IMR-90 (cell line): ENCODE measurements at regions not wholly inside any gene's neighbourhood (a gene's known extent, or its start where the extent isn't known, plus 50 kb on each side); places are given as distances from the start of the nearest gene placed in this dataset.

Experiments
- ATAC-seq: fragments of 200-7000 bp; cut with Tn5 transposase; 2 replicates; pipeline ENCODE4 v1.9.1; 2020; ENCODE audit warnings: low read depth, mild to moderate bottlenecking, moderate library complexity
- BruUV-seq: library from RNA; stranded (reverse); fragments of 400-500 nt; replicated peaks from 2 replicates; lab custom pipeline; 2021; lab: Mats Ljungman, UMichigan
- CTCF ChIA-PET: fragments of 300-600 bp; formaldehyde crosslinking; extraction: SDS; loops from one replicate; lab custom pipeline; 2021; ENCODE audit warnings: antibody characterized with exemption; lab: Yijun Ruan, JAX
- POLR2A ChIA-PET: fragments of 300-600 bp; sonication (Branson Sonifier 250); formaldehyde crosslinking; loops from one replicate; lab custom pipeline; 2022; ENCODE audit warnings: antibody characterized with exemption; ENCODE audit not compliant: unreplicated experiment; lab: Charles Lee
- DNase-seq: peaks from one replicate; pipeline ENCODE4 v3.0.0; 2013
- H2AFZ ChIP-seq: replicated peaks from 2 replicates; pipeline ENCODE3; 2013; ENCODE audit warnings: low read length, mild to moderate bottlenecking; ENCODE audit not compliant: poor library complexity
- H2AK5ac ChIP-seq: 2 replicates; pipeline ENCODE4 v1.6.1; 2013; ENCODE audit warnings: low read depth, low read length, inconsistent platforms
- H2AK9ac ChIP-seq: replicated peaks from 2 replicates; pipeline ENCODE3; 2013; ENCODE audit warnings: mild to moderate bottlenecking, low read depth, low read length, moderate library complexity; ENCODE audit not compliant: poor library complexity
- H2BK120ac ChIP-seq: 2 replicates; pipeline ENCODE4 v1.6.1; 2013; ENCODE audit warnings: low read depth, low read length, inconsistent platforms
- H2BK15ac ChIP-seq: 3 replicates; pipeline ENCODE4 v1.6.1; 2013; ENCODE audit warnings: low read depth, low read length, inconsistent platforms
- H2BK20ac ChIP-seq: 2 replicates; pipeline ENCODE4 v1.6.1; 2013; ENCODE audit warnings: low read depth, mild to moderate bottlenecking, inconsistent platforms, low read length, moderate library complexity
- H2BK5ac ChIP-seq: 2 replicates; pipeline ENCODE4 v1.6.1; 2013; ENCODE audit warnings: mild to moderate bottlenecking, low read depth, low read length, inconsistent platforms; ENCODE audit not compliant: poor library complexity, severe bottlenecking
- H3K14ac ChIP-seq: replicated peaks from 2 replicates; pipeline ENCODE4 v1.6.1; 2013; ENCODE audit warnings: low read depth, low read length, inconsistent platforms
- H3K18ac ChIP-seq: 2 replicates; pipeline ENCODE4 v1.6.1; 2013; ENCODE audit warnings: low read depth, low read length, control low read depth
- H3K23ac ChIP-seq: 2 replicates; pipeline ENCODE4 v1.6.1; 2013; ENCODE audit warnings: low read depth, low read length, inconsistent platforms
- H3K27ac ChIP-seq: 2 replicates; pipeline ENCODE4 v1.5.1; 2013; ENCODE audit warnings: mild to moderate bottlenecking, control low read depth, low read length; ENCODE audit not compliant: insufficient read depth
- H3K27me3 ChIP-seq: 2 replicates; pipeline ENCODE4 v1.6.1; 2013; ENCODE audit warnings: low read length; ENCODE audit not compliant: control insufficient read depth, insufficient read depth
- H3K36me3 ChIP-seq: 2 replicates; pipeline ENCODE4 v1.6.1; 2013; ENCODE audit warnings: low read length, mixed read lengths; ENCODE audit not compliant: control insufficient read depth, insufficient read depth
- H3K4ac ChIP-seq: 2 replicates; pipeline ENCODE4 v1.6.1; 2013; ENCODE audit warnings: low read depth, low read length, inconsistent platforms
- H3K4me1 ChIP-seq: 2 replicates; pipeline ENCODE4 v1.6.1; 2013; ENCODE audit warnings: low read length, mixed read lengths; ENCODE audit not compliant: control insufficient read depth, insufficient read depth
- H3K4me2 ChIP-seq: 2 replicates; pipeline ENCODE4 v1.6.1; 2013; ENCODE audit warnings: low read depth, mild to moderate bottlenecking, control low read depth, low read length, moderate library complexity
- H3K4me3 ChIP-seq: 2 replicates; pipeline ENCODE4 v1.5.1; 2013; ENCODE audit warnings: low read depth, mild to moderate bottlenecking, control low read depth, low read length, moderate library complexity; ENCODE audit not compliant: insufficient read depth
- H3K56ac ChIP-seq: 2 replicates; pipeline ENCODE4 v1.6.1; 2013; ENCODE audit warnings: low read length, inconsistent platforms; ENCODE audit not compliant: insufficient read depth; ENCODE audit errors: extremely low read depth
- H3K79me1 ChIP-seq, 2 experiments: 2 replicates each; pipeline ENCODE4 v1.6.1; 2013; ENCODE audit warnings: low read length in 2 of 2, inconsistent platforms in 1 of 2, low read depth in 1 of 2
- H3K9ac ChIP-seq: 2 replicates; pipeline ENCODE4 v1.6.1; 2013; ENCODE audit warnings: low read depth, low read length, control low read depth
- H3K9me1 ChIP-seq: 2 replicates; pipeline ENCODE4 v1.6.1; 2013; ENCODE audit warnings: low read length, inconsistent platforms; ENCODE audit not compliant: insufficient read depth
- H3K9me3 ChIP-seq: 2 replicates; pipeline ENCODE4 v1.6.1; 2013; ENCODE audit warnings: low read length; ENCODE audit not compliant: control insufficient read depth, insufficient read depth
- H4K20me1 ChIP-seq: 2 replicates; pipeline ENCODE4 v1.6.1; 2013; ENCODE audit warnings: low read length, inconsistent platforms; ENCODE audit not compliant: insufficient read depth
- H4K5ac ChIP-seq: 2 replicates; pipeline ENCODE4 v1.6.1; 2013; ENCODE audit warnings: mild to moderate bottlenecking, low read depth, low read length, control low read depth
- H4K8ac ChIP-seq, 2 experiments: 2 replicates each; pipeline ENCODE4 v1.6.1; 2013; ENCODE audit warnings: low read depth in 2 of 2, low read length in 2 of 2, control low read depth in 1 of 2, inconsistent platforms in 1 of 2
- H4K91ac ChIP-seq: 2 replicates; pipeline ENCODE4 v1.6.1; 2013; ENCODE audit warnings: low read depth, low read length, inconsistent platforms; ENCODE audit not compliant: insufficient read depth
- BHLHE40 ChIP-seq: fragments of 150-350 bp; IDR thresholded peaks from 2 replicates; pipeline ENCODE4 v1.6.1; 2016; ENCODE audit warnings: mild to moderate bottlenecking, low read depth, low read length
- MAFK ChIP-seq: IDR thresholded peaks from 2 replicates; pipeline ENCODE4 v1.6.1; 2012; ENCODE audit warnings: low read depth, low read length, improper control_type of control experiment
- MAZ ChIP-seq: IDR thresholded peaks from 2 replicates; pipeline ENCODE4 v1.6.1; 2012; ENCODE audit warnings: low read depth, mild to moderate bottlenecking, low read length, improper control_type of control experiment, moderate library complexity, borderline replicate concordance
- MXI1 ChIP-seq: IDR thresholded peaks from 2 replicates; pipeline ENCODE4 v1.6.1; 2012; ENCODE audit warnings: low read depth, mild to moderate bottlenecking, low read length, moderate library complexity, borderline replicate concordance
- RCOR1 ChIP-seq: IDR thresholded peaks from 2 replicates; pipeline ENCODE4 v1.6.1; 2012; ENCODE audit warnings: mild to moderate bottlenecking, low read length, improper control_type of control experiment; ENCODE audit not compliant: insufficient replicate concordance
- RFX5 ChIP-seq: IDR thresholded peaks from 2 replicates; pipeline ENCODE4 v1.8.0; 2012; ENCODE audit warnings: low read depth, mild to moderate bottlenecking, low read length, moderate library complexity
- dilution Hi-C: fragments of 300-500 bp; cut with HindIII; formaldehyde crosslinking; loops from one replicate; pipeline ENCODE4 v1.14.3; 2018; ENCODE audit warnings: low sequenced_read_pairs; ENCODE audit not compliant: unreplicated experiment
- in situ Hi-C: fragments of 300-500 bp; cut with MboI; formaldehyde crosslinking; loops from 3 replicates; pipeline ENCODE4 v1.14.3; 2019; ENCODE audit warnings: low sequenced_read_pairs, inconsistent platforms, mixed read lengths
- intact Hi-C: fragments of 100-400 bp; cut with micrococcal nuclease; formaldehyde crosslinking; loops from 2 replicates; pipeline ENCODE4 v1.10.0; 2022

DNA sequence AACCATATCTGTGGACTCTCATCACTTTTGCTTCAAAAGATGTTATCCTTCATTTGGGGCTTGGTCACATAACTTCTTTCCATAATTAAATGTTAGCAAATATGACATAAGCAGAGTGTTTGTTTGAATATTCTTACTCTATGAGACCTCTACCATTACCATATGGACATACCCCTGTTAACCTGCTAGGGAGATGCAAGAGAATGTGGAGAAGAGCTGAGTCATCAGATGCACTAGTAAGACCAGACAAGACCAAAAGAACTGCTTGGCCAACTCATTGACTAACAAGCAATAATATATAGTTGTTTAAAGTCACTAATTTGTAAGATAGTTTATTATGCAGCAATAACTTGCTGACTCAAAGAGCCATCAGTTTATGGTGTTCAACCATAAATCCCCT is 652.9 kb downstream of the SMARCA1 start:
- Histone ChIP-seq H3K4me2 (no peak overlapping the region), H3K36me3 (no peaks in the 10 kb centered on the region), H3K79me1 (no peaks in the 10 kb centered on the region), H3K9me1 (no peaks in the 10 kb centered on the region), H3K56ac (no peak overlapping the region), H3K18ac (no peak overlapping the region), H2AFZ (no peak overlapping the region), H4K91ac (no peak overlapping the region), H3K27ac (no peak overlapping the region), H4K20me1 (no peaks in the 10 kb centered on the region), H2BK15ac (no peak overlapping the region), H2BK5ac (no peak overlapping the region), H3K9ac (no peak overlapping the region), H3K9me3 (no peaks in the 10 kb centered on the region), H3K14ac (no peak overlapping the region), H3K27me3 (no peaks in the 10 kb centered on the region), H2AK5ac (no peak overlapping the region), H4K5ac (no peak overlapping the region), H3K4me3 (no peak overlapping the region), H4K8ac (no peak overlapping the region), H2AK9ac (no peak overlapping the region), H3K4ac (no peak overlapping the region), H3K4me1 (no peaks in the 10 kb centered on the region), H3K23ac (no peak overlapping the region), H2BK20ac (no peak overlapping the region), H2BK120ac (no peak overlapping the region)
- no peak for DNase-seq
- dilution Hi-C loops (no loop called here), intact Hi-C loops (no loop called here), in situ Hi-C loops (no loop called here)
- no TSS peak for BruUV-seq
- no peak for TF ChIP-seq RCOR1
- TF ChIP-seq MAFK: 0 out of 2 replicates have a peak, but pooled peaks have one; percentile 33
- no peak for TF ChIP-seq BHLHE40
- no peak for TF ChIP-seq MXI1
- no peak for TF ChIP-seq RFX5
- no peak for TF ChIP-seq MAZ
- ATAC-seq: no peak
- ChIA-PET POLR2A (no interaction called here), CTCF (no interaction called here)
